ENCODE measurements at regions not wholly inside any gene's neighbourhood (a gene's known extent, or its start where the extent isn't known, plus 50 kb on each side); places are given as distances from the start of the nearest gene placed in this dataset.

DNA sequence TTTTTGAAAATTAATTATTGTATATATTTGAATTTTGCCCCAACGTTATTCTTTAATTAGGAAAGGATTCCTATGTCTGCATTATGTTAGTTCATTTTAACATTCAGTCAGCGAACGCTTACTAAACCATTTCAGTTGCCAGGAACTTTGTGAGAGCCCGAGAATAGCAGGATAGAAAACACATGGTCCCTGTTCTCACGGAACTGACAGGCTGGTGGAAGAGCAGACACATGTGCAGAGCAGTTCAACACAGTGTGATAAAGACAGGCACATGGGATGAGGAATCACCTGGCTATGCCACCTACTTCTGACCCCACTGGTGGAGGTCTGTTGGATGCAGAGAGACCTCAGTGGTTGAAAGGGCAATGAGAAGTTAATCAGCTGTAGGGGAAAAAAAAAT lies 367.2 kb downstream of the EPM2A start:
- peak; percentile 23 for DNase-seq (ENCODE audit: low spot score)

DNA sequence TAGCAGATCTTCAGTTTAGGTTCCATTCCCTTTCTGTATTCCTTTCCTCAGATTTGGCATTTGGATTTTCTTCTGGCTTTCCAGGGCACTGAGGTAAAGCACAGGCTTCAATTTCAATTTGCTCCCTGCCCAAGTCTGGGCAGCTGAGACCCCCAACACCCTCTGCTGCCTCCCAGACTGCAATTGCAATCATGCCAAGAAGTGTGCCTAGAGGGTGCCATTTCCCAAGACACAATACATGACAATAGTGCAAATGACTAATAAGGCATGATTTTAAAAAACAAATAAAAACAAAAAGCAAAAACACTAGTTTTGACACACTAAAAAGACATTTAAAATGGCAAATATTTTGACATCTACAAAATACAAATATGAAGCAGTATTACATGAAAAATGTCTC lies 364.8 kb downstream of the EPM2A start:
- DNase-seq (ENCODE audit: low spot score): no peak

DNA sequence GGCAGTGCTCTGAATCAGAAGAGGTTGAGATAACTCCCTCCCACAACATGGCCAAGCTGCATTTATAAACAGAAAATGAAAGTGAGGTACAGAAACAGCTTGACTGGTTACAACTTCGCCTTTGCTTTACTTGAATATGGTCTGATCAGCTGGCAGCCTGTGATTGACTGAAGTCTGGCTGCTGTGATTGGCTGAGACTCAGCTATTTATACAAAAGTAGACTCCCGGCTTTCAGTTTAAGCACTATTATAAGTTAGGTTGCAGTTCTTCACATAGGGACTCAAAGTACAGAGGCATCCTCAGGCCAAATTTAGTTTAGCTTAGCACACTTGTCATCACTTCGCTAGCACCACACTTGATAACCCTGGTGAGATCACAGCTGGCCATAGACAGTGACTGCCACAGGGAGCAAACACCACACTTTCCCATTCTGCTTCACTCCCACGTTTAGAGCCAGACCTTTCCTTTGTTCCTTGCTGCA lies 362.6 kb downstream of the EPM2A start:
- peak; percentile 5 for DNase-seq (ENCODE audit: low spot score)

DNA sequence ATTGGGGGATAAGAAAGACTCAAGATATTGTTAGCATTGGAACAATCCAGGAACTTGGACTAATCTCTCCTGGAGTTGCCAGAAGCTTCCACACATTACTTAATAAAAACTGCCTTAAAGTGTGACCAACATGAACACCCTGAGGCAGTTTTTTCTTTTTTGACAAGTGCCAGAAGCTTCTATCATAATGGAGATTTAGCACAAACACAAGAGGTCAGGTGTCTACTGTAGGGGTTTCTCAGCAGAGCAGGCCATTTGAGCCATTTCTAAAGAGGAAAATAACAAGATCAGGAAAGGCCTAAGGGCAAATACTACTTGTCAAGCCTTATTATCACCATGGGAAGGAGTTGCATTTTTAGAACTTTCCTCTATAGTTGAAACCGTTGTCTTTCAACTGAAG lies 361.5 kb downstream of the EPM2A start:
- DNase-seq (ENCODE audit: low spot score): no peak

DNA sequence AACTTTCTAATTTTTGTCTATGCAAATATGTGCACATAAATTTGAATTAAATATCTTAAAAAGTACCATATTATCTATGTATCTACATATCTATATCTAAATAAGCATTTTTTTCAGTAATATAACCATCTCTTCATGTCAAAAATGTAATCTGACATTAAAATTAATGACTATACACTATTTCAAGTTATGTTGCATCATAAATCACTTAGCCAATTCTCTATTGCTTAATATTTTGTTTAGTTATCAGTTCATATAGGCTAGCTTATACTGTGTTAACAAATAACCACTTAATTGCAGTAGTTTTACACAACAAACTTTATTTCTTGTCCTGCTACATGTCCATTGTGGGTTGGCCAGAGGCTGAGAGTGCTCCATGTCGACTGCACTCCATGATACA lies 360.8 kb downstream of the EPM2A start:
- DNase-seq (ENCODE audit: low spot score): no peak

DNA sequence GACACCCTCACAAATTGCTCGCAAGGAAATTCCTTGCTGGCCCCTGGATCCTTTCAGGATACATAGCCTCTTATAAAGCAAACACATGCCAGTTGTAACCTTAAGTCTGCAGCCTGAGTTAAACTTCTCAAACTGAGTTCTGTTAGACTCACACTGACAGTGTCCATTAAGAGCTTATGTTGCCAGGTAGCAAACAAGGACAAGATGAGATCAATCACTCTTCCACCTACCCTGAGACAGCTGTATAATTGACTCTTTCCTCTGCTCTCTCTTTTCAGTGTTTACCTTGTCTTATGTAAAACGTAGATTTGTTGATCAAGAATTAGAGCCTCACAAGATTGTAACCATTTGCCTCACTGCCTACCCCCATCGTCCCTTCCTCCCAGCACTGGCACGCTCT lies 359.8 kb downstream of the EPM2A start:
- DNase-seq (ENCODE audit: low spot score): no peak

DNA sequence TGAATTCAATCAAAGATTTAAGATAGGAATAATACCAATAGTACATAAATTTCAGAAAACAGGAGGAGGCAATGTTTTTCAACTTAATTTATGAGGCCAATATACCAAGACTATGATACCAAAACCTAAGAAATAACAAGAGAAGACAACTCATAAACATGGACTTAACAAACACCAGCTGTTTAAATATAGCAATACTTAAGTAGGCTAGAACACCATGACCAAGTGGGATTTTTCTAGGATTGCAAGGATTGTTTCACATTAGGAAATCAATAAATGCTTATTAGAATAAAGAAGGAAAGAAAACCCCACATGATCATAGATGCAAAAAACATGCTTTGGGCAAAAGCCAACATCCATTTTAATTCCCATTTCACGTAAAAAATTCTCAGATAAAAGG lies 355.1 kb downstream of the EPM2A start:
- DNase-seq (ENCODE audit: low spot score): no peak

DNA sequence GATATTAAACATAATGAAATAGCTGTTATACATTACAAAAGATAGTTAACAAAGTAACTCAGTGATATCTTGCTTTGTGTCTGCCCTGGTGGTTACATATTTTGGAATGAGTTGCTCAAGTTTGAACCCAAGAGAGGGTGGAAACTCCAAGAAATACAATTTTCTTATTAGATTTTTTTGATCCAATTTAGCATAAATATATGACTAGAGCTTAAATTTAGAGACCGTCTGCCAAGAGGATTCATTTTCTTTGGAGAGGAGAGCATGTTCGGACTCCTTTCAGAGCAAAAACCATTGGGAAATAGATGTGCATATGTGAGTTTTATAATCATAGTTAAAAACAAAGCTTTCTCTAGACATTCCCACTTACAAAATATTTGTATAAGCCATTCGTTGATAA lies 353.4 kb downstream of the EPM2A start:
- DNase-seq (ENCODE audit: low spot score): no peak

DNA sequence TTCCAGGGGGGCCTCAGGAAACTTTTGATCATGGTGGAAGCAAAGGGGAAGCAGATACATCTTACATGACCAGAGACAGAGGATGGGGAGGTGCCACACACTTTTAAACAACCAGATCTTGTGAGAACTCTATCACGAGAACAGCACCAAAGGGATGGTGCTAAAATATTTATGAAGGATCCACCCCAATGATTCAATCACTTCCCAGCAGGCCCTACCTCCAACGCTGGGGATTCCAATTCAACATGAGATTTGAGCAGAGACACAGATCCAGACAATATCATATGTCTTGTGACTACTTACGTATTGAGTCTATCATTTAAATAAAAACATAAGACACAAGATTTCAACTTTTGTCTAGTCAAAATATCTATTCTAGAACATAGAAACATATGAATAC lies 351.9 kb downstream of the EPM2A start:
- no peak for DNase-seq (ENCODE audit: low spot score)

DNA sequence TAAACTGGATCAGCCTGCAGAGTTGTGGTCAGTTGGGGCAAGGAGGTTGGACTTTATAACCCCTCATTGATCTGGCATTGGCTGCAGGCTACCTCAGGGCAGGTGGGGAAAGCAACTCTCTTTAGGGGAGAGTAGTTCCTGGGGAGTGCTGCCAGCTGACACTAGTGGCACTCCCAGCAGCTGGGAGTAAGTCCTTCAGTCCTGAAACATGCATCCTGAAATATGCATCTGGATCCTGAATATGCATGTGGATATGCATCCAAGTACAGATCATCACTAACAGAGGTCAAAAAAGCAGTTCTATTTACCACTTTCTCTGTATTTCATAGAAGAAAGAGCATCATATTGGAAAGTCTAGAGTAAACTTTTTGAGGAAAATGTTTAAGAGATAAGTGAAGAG lies 350.8 kb downstream of the EPM2A start:
- DNase-seq (ENCODE audit: low spot score): no peak

DNA sequence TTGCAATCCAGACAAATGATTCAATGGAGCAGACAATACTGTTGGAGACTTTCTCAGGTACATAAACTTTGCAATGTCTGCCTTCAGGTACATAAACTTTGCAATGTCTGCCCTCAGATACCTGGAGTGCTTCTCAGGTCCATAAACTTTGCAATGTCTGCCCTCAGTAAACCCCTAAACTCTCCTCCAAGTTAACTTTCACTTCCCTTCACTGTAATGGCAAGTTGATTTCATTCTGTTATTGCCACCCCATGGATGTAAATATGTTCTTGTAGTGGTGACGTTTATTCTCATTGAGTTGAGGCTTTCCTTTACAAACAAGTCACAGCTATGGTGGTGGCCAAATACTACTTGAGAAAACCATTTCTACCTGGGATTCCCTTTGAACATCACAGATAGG lies 338.8 kb downstream of the EPM2A start:
- no peak for DNase-seq (ENCODE audit: low spot score)

DNA sequence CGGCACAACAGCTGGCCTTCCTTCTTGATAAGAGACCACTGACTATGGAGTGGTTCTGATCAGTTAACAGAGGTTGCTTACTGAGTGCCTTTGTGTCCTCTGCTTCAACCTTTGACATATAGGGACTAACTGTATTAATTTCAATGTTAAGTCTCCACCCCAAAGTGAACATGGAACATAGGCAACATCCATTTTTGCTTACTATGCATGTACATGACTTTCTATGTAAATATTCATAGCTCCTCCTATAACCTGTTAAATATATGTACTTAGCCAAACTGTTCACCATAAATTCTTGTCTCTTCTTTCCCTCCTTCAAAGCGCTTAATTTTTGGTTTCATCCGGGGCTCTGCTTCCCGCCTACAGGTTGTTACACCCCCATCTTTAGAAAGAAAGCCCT lies 334.8 kb downstream of the EPM2A start:
- DNase-seq (ENCODE audit: low spot score): no peak

DNA sequence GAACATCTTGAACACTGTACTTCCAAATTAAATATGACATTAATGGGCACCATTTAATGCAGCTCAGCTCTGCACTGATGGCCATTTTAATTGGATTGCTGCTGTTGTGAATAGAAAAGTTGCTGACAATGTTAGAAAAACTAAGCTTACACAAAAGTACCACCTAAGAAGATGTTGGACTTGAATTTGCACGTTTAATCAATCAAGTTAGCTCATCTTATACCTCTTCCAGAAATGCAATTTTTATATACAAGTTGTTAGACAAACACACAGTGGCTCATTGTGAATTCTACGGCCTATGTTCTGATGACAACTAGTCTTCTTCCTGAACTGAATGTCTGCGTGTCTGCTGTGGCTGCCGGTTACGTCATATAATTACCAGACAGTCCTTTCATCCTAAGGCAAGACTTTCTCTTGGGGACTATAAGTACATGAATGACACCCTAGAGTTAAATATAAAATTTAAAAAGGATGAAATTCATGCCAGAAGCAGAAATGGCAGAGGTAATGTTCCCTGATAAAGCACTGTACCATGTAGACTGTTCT lies 330.2 kb downstream of the EPM2A start:
- no peak for DNase-seq (ENCODE audit: low spot score)

DNA sequence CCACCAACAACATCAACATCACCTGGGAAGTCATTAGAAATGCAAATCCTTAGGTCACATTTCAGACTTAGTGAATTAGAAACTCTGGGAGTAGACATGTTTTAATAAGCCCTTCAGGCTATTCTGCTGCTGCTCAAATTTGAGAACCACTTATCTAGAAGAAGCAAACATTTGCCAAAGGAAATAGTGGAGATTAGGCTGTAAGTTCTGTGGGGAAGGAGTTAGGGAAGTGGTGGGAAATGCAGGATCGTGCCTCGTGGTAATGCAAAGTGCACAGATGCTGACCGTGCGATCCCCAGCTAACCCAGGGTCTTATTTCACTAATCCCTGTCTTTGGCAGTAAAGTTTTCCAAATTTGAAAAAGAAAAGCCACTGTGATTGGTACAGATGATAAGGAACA lies 328.5 kb downstream of the EPM2A start:
- peak; percentile 12 for DNase-seq (ENCODE audit: low spot score)

DNA sequence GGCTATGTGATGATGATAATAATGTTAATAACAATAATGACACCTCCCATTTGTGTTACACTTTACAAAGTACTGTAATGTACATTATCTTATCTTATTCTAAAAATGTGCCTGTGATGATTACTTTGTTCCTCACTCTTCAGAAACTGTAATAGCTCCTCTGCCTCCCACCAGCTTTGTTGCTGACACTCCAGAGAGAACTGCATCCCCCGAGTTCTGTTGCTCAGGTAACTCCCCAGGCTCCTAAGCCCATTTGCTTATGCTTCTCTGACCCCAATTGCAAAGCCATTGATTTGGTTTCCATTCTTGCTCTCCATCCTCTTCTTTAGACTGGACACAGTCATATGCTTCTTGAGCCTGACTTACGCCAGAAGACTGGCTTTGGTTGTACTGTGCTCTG lies 319.7 kb downstream of the EPM2A start:
- no peak for DNase-seq (ENCODE audit: low spot score)

DNA sequence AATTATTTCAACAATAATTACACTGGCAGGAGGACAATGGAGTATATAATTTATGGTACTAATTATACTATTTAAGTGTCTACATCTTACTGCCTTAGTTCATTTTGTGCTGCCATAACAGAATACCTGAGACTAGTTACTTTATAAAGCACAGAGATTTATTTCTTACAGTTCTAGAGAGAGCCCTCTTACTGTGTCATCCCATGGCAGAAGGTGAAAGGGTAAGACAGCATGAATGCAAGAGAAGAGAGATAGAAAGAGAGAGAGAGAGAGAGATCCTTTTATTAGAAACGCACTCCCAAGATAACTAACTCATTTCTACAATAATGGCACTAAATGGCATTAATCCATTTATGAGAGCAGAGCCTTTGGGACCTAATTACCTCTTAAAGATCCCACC lies 314.7 kb downstream of the EPM2A start:
- DNase-seq (ENCODE audit: low spot score): no peak

DNA sequence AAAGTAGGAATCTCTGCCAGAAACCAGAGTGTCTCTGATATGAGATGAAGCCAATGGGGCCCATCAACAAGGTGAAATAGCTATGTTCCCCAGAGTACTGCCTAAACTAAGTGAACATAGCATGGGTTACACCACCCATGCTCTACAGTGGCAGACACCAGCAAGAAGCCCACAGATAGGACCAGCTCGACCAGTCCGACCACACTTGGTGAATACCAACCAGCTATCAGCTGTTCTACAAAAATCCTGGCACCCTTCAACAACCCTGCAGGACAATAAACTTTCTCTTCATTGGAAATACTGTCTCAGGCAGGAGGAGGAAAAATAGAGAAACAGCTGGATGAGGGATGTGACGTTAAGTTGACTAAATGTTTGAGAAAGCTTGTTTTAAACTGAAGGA lies 311.4 kb downstream of the EPM2A start:
- no peak for DNase-seq (ENCODE audit: low spot score)

DNA sequence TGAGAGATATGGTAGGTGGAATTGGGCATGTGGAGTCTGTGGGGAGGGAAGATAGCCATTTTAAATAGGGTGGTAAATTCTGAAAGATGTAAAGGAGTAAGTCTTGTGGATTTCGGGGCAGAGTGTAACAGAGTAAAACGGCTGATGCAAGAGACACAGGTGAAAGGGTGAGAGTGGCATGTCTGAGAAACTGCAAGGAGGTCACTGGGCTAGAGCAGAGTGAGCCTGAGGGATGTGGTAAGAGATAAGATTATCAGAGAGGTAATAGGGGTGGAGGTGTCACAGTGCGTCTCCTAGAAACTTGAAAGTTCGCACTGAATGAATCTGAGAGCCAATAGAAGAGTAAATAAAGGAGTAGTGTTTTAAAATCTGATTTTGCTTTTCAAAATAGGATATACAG lies 308.1 kb downstream of the EPM2A start:
- no peak for DNase-seq (ENCODE audit: low spot score)

DNA sequence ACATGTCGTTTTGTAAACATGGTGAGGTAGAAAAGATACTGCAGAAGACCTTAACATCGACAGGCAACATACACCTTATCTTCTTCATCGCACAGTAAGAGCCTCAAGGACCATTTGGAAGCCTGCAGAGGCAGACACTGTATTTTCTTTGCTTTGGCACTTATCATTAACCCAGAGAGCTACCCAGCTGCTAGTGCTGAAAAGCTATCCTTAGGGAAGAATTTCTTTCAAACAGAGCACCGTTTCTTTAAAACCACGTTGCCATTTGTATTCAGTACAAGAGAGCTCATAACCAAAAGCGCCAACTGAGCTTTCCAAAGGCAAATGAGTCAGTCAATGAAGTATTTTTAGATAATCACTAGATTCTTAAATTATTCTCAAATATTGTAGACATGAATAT lies 306.6 kb downstream of the EPM2A start:
- DNase-seq (ENCODE audit: low spot score): no peak

DNA sequence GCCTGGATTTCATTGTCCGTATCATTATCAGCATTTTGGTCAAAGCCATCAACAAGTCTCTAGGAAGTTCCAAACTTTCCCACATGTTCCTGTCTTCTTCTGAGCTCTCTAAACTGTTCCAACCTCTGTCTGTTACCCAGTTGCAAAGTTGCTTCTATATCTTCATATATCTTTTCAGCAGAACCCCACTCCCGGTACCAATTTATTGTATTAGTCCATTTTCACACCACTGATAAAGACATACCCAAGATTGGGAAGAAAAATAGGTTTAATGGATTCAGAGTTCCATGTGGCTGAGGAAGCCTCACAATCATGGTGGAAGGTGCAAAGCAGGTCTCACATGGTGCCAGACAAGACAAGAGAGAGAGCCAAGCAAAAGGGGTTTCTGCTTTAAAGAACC lies 293.2 kb downstream of the EPM2A start:
- no peak for DNase-seq (ENCODE audit: low spot score)

DNA sequence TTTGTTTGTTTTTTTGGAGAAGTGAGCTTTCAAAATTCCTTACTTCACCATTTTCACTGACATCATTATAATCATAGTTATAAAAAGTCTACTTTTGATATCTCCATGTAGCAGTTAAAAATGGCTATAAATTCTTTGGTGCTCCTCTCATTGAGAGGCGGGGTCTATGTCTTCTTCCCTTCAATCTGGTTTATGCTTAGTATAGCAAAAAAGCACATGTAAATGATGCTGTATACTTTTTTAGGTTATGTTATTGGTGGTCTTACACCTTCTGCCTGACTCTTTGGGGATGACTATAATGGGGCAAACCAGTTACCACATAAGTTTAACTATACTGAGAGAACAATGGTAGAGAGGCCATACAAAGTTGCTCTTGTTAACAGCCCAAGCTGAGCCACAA lies 289.6 kb downstream of the EPM2A start:
- DNase-seq (ENCODE audit: low spot score): no peak

DNA sequence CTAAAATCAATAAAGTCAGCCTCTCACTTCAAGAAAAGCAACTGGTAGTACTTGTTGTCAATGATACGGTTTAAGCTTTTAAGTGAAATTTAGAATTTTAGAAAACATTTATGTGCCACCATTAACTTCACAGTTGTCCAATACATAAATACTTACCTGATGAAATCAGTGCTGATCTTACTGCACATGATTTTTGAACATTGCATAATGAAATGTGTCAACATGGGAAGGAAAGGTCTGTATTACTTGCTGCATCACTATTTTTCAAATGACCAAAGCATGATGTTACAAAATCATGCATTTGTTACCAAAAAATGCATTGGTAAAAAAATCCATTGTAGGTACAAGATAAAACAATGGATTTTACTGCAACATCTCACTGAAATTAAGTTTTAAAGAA lies 284.3 kb downstream of the EPM2A start:
- DNase-seq (ENCODE audit: low spot score): no peak

DNA sequence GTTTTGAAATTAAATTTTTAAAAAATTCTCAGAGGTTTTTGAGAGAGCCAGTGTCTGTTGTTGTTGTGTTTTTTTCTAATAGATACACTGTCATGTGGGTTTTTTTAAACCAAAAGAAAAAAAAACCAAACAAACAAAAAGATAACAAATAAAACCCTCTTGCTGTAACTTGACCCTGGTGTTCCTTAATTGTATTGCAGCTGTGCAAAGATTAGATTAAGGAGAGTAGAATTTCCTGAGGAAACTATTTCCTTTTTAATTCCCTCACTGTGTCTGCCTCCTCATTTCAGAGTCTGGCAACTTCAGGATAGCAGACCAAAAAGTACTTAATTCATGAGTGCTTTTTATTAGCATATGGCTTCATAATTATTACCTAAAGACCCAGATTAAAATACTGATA lies 281.9 kb downstream of the EPM2A start:
- DNase-seq (ENCODE audit: low spot score): no peak

DNA sequence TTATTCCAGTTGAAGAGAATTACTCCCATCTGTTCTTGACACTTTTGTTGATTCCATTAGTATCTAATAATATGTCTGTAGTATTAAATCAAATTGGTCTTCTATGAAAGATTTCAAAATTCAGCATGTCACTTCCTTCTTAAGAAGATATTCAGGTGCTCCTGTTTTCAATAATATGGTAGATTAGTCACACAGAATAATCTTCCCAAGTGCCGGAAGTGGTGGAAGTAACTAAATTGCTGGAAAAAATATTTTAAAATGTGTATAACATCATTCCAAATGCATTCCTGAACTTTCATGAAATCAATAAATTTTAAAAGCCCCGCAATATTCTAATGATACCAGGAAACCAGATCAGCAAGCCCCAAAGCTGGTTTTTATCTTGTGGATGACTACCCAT lies 281.3 kb downstream of the EPM2A start:
- DNase-seq (ENCODE audit: low spot score): no peak

DNA sequence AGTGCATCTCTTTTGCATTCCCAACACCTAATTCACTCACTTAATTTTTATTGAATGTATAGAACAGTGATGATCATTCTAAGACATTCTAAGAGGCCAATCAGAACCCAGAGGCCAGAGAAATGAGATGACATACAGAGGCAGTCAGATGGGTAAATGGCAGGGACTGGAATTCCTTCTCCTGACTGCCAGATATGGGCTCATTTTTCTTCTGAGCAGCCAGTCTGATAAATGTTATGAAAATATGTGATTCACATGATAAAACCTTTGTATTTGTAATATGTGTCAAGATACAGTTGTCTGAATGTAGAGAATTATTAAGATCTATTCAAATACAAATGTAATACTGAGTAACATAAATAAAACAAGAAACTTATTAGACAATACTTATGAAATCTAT lies 277.8 kb downstream of the EPM2A start:
- DNase-seq (ENCODE audit: low spot score): no peak
